ENCODE measurements at regions not wholly inside any gene's neighbourhood (a gene's known extent, or its start where the extent isn't known, plus 50 kb on each side); places are given as distances from the start of the nearest gene placed in this dataset.

GRCh38 chr5:38718771-38719391 is 126.9 kb upstream of the OSMR start:
- DNase-seq (ENCODE audit: low spot score) = no peak

- no peak for DNase-seq (ENCODE audit: low spot score)
These were observed 126.4 kb upstream of the OSMR start for GRCh38 chr5:38719403-38719802.

- DNase-seq (ENCODE audit: low spot score) = no peak
These were observed 125.9 kb upstream of the OSMR start for GRCh38 chr5:38719916-38720315.

GRCh38 chr5:38720554-38721361 is 125.1 kb upstream of the OSMR start:
- DNase-seq (ENCODE audit: low spot score) = no peak

- DNase-seq (ENCODE audit: low spot score) = no peak
These were observed 122.9 kb upstream of the OSMR start for GRCh38 chr5:38722918-38723317.

- no peak for DNase-seq (ENCODE audit: low spot score)
These were observed 122.4 kb upstream of the OSMR start for GRCh38 chr5:38723426-38723825.

GRCh38 chr5:38724301-38725030 is 121.3 kb upstream of the OSMR start:
- DNase-seq (ENCODE audit: low spot score) = no peak

- peak; percentile 85 for DNase-seq (ENCODE audit: low spot score)
These were observed 120.4 kb upstream of the OSMR start for GRCh38 chr5:38725371-38725865.

GRCh38 chr5:38726279-38726678 is 119.5 kb upstream of the OSMR start:
- DNase-seq (ENCODE audit: low spot score) = no peak

- no peak for DNase-seq (ENCODE audit: low spot score)
These were observed 117.8 kb upstream of the OSMR start for GRCh38 chr5:38728029-38728428.

GRCh38 chr5:38731461-38731860 is 114.4 kb upstream of the OSMR start:
- no peak for DNase-seq (ENCODE audit: low spot score)

GRCh38 chr5:38734353-38734752 is 111.5 kb upstream of the OSMR start:
- DNase-seq (ENCODE audit: low spot score) = no peak

- no peak for DNase-seq (ENCODE audit: low spot score)
These were observed 109.7 kb upstream of the OSMR start for GRCh38 chr5:38736089-38736488.

- no peak for DNase-seq (ENCODE audit: low spot score)
These were observed 107.8 kb upstream of the OSMR start for GRCh38 chr5:38737976-38738375.

GRCh38 chr5:38739011-38739704 is 106.7 kb upstream of the OSMR start:
- DNase-seq (ENCODE audit: low spot score) = no peak

- no peak for DNase-seq (ENCODE audit: low spot score)
These were observed 106.1 kb upstream of the OSMR start for GRCh38 chr5:38739705-38740045.

- no peak for DNase-seq (ENCODE audit: low spot score)
These were observed 103.0 kb upstream of the OSMR start for GRCh38 chr5:38742821-38743220.

- no peak for DNase-seq (ENCODE audit: low spot score)
These were observed 102.2 kb upstream of the OSMR start for GRCh38 chr5:38743562-38743961.

- peak; percentile 70 for DNase-seq (ENCODE audit: low spot score)
These were observed 99.7 kb upstream of the OSMR start for GRCh38 chr5:38745836-38746732.

- DNase-seq (ENCODE audit: low spot score) = no peak
These were observed 96.0 kb upstream of the OSMR start for GRCh38 chr5:38749861-38750260.

GRCh38 chr5:38751103-38751502 is 94.7 kb upstream of the OSMR start:
- no peak for DNase-seq (ENCODE audit: low spot score)
